MM.1S (cell line): ENCODE measurements at regions not wholly inside any gene's neighbourhood (a gene's known extent, or its start where the extent isn't known, plus 50 kb on each side); places are given as distances from the start of the nearest gene placed in this dataset.

Experiments
- DNase-seq: peaks from one replicate; pipeline ENCODE4 v3.0.0-alpha.2; 2015
- H2AFZ ChIP-seq: fragments of 300-600 bp; sonication (generic); 2 replicates; pipeline ENCODE4 v1.6.0; 2016; ENCODE audit warnings: antibody characterized with exemption, low read length
- H3F3A ChIP-seq: fragments of 300-600 bp; sonication (generic); 2 replicates; pipeline ENCODE4 v1.6.1; 2016; ENCODE audit warnings: mild to moderate bottlenecking, antibody characterized with exemption, low read length, moderate library complexity, mixed read lengths; ENCODE audit not compliant: insufficient read depth
- H3K27ac ChIP-seq: fragments of 300-600 bp; sonication (generic); 2 replicates; pipeline ENCODE4 v1.5.1; 2016; ENCODE audit warnings: mild to moderate bottlenecking, low read length
- H3K27me3 ChIP-seq: fragments of 300-600 bp; sonication (generic); replicated peaks from 2 replicates; pipeline ENCODE4 v1.6.0; 2016; ENCODE audit warnings: low read length; ENCODE audit not compliant: insufficient read depth
- H3K36me3 ChIP-seq: fragments of 300-600 bp; sonication (generic); replicated peaks from 2 replicates; pipeline ENCODE4 v1.6.1; 2016; ENCODE audit warnings: mild to moderate bottlenecking, low read length, mixed read lengths; ENCODE audit not compliant: insufficient read depth
- H3K4me1 ChIP-seq: fragments of 300-600 bp; sonication (generic); 2 replicates; pipeline ENCODE4 v1.6.1; 2016; ENCODE audit warnings: low read length, mixed read lengths
- H3K4me2 ChIP-seq: fragments of 300-600 bp; sonication (generic); 2 replicates; pipeline ENCODE4 v1.6.0; 2016; ENCODE audit warnings: low read depth, low read length
- H3K4me3 ChIP-seq: fragments of 300-600 bp; sonication (generic); 2 replicates; pipeline ENCODE4 v1.5.1; 2016; ENCODE audit warnings: low read length, mixed read lengths
- H3K79me2 ChIP-seq: fragments of 300-600 bp; sonication (generic); 2 replicates; pipeline ENCODE4 v1.6.1; 2016; ENCODE audit warnings: mixed run types, low read length, mixed read lengths
- H3K9ac ChIP-seq: fragments of 300-600 bp; sonication (generic); 2 replicates; pipeline ENCODE4 v1.6.1; 2016; ENCODE audit warnings: low read length, mixed read lengths
- H3K9me2 ChIP-seq: fragments of 300-600 bp; sonication (generic); replicated peaks from 2 replicates; pipeline ENCODE4 v1.6.1; 2016; ENCODE audit warnings: mild to moderate bottlenecking, low read length, mixed read lengths; ENCODE audit not compliant: insufficient read depth
- H3K9me3 ChIP-seq: fragments of 300-600 bp; sonication (generic); replicated peaks from 2 replicates; pipeline ENCODE4 v1.6.1; 2016; ENCODE audit warnings: mild to moderate bottlenecking, low read length, mixed read lengths; ENCODE audit not compliant: insufficient read depth
- H4K20me1 ChIP-seq: fragments of 300-600 bp; sonication (generic); 2 replicates; pipeline ENCODE4 v1.6.1; 2016; ENCODE audit warnings: mild to moderate bottlenecking, low read length, moderate library complexity, mixed read lengths; ENCODE audit not compliant: insufficient read depth
- CTCF ChIP-seq: fragments of 300-600 bp; sonication (generic); IDR thresholded peaks from 2 replicates; pipeline ENCODE4 v1.5.1; 2016; ENCODE audit warnings: antibody characterized with exemption, low read length, mixed read lengths
- EZH2 ChIP-seq: fragments of 300-600 bp; sonication (generic); optimal IDR thresholded peaks from 2 replicates; pipeline ENCODE3; 2017; ENCODE audit warnings: low read depth, mild to moderate bottlenecking, antibody characterized with exemption, low read length, mixed read lengths
- EZH2phosphoT487 ChIP-seq: fragments of 300-600 bp; sonication (generic); IDR thresholded peaks from 2 replicates; pipeline ENCODE4 v1.6.1; 2018; ENCODE audit warnings: antibody characterized with exemption, low read length

GRCh38 chr6:168385037-168385759 lies 55.8 kb upstream of the SMOC2 start:
- Histone ChIP-seq H3K4me1 (no peaks in the 10 kb centered on the region), H4K20me1 (no peaks in the 10 kb centered on the region), H3K4me2 (no peak overlapping the region), H2AFZ (no peak overlapping the region), H3K9me3 (no peaks in the 10 kb centered on the region), H3F3A (no peaks in the 10 kb centered on the region), H3K36me3 (no peaks in the 10 kb centered on the region), H3K9me2 (no peaks in the 10 kb centered on the region), H3K27me3 (no peaks in the 10 kb centered on the region), H3K27ac (no peak overlapping the region), H3K79me2 (no peaks in the 10 kb centered on the region), H3K9ac (no peak overlapping the region), H3K4me3 (no peak overlapping the region)
- TF ChIP-seq EZH2phosphoT487 (no peak), EZH2 (no peak)
- no peak for DNase-seq

DNA sequence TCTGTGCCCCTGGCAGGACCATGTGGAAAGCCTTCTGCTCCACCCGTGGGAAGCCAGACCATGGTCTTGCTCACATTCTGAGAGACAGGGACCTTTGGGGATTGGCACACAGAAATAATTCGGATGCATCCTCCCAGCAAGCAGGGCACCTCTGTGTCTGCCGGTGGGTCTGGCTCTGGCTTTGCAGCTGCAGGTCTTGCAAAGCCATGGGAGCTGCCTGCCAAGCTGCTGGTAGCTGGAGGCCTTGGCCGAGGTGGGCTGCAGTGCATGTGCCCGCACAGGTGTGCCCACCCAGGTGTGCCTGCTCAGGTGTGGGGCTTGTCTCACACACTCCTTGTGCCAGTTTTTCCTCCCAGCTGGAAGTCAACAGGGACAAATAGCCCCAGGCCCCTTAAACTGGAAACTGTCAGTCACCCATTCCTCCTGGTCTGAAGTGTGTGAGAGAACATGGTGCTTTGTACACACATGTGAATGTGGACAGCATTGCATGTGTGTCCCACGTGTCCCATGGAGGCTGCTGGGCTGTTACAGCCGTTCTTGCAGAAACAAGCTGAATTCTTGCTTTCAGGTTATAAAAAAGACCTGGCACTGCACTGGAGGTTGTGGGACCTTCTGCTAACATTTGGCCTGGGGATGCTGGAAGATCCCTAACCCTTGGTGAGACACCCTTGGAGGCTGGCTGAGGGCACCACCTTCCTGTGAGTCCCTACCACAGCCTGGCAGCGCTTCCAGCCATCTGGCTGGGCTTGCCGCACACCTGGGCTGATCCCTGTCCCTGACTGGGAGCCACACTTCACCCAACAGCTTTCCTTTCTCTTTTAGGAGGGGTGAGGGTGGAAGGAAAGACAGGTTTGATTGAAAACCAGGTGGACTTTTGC lies 54.9 kb upstream of the SMOC2 start:
- H3F3A ChIP-seq = no peaks in the 10 kb centered on the region
- H3K9ac ChIP-seq = no peak overlapping the region
- H2AFZ ChIP-seq = no peak overlapping the region
- no peaks in the 10 kb centered on the region for H3K27me3 ChIP-seq
- no peak overlapping the region for H3K4me3 ChIP-seq
- no peaks in the 10 kb centered on the region for H3K79me2 ChIP-seq
- H3K9me2 ChIP-seq = no peaks in the 10 kb centered on the region
- H3K4me1 ChIP-seq = no peaks in the 10 kb centered on the region
- no peaks in the 10 kb centered on the region for H3K9me3 ChIP-seq
- DNase-seq = no peak
- no peaks in the 10 kb centered on the region for H4K20me1 ChIP-seq
- no peak overlapping the region for H3K27ac ChIP-seq
- TF ChIP-seq CTCF (no peak), EZH2 (no peak), EZH2phosphoT487 (no peak)
- no peak overlapping the region for H3K4me2 ChIP-seq
- H3K36me3 ChIP-seq = no peaks in the 10 kb centered on the region

DNA sequence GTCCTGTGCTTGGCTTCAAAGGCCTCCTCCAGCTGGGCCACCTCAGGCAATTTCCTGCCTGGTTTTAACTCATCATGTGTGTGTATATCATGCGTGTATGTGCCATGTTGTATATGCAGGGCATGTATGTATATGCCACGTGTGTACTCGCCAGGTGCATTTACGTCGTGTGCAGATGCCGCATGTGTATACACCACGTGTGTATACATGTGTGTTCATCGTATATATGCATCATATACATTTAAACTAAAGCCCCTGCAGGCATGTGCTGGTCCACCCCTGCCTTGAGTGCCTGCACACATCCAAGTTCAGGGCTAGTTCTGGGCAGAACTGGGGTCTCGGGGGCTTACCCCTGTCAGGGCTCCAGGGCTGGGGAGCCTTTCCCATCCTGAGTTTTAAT lies 54.0 kb upstream of the SMOC2 start:
- H3F3A ChIP-seq = no peaks in the 10 kb centered on the region
- H3K4me3 ChIP-seq = no peak overlapping the region
- H2AFZ ChIP-seq = no peak overlapping the region
- no peaks in the 10 kb centered on the region for H3K9me2 ChIP-seq
- H3K79me2 ChIP-seq = no peaks in the 10 kb centered on the region
- TF ChIP-seq EZH2phosphoT487 (no peak), CTCF (no peak), EZH2 (no peak)
- no peak overlapping the region for H3K27ac ChIP-seq
- no peak for DNase-seq
- H3K27me3 ChIP-seq = no peaks in the 10 kb centered on the region
- no peak overlapping the region for H3K9ac ChIP-seq
- no peaks in the 10 kb centered on the region for H3K9me3 ChIP-seq
- H3K4me2 ChIP-seq = no peak overlapping the region
- H4K20me1 ChIP-seq = no peaks in the 10 kb centered on the region
- no peaks in the 10 kb centered on the region for H3K4me1 ChIP-seq
- no peaks in the 10 kb centered on the region for H3K36me3 ChIP-seq

DNA sequence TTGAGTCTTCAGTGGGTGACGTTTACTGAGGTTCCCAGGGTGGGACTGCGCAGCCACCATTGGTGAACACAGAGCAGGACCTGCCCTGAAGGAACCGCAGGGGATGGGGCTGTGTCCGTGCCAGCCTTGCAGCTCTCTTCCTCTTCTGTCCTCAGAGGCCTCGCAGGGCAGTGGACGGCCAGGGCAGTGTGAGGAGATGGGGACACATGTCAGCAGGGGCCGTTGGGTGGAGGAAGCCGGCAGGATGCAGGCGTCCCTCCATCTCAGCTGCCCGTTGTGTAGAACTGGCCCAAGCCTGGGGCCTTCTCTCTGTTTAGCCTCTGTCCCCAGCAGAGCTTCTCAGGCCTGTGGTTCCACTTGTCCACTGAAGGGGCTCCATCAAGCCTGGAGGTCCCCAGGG lies 53.6 kb upstream of the SMOC2 start:
- H3K9me2 ChIP-seq = no peaks in the 10 kb centered on the region
- no peaks in the 10 kb centered on the region for H4K20me1 ChIP-seq
- no peaks in the 10 kb centered on the region for H3K36me3 ChIP-seq
- H3F3A ChIP-seq = no peaks in the 10 kb centered on the region
- H3K27me3 ChIP-seq = no peaks in the 10 kb centered on the region
- no peak for DNase-seq
- TF ChIP-seq EZH2 (no peak), CTCF (no peak), EZH2phosphoT487 (no peak)
- no peak overlapping the region for H2AFZ ChIP-seq
- no peaks in the 10 kb centered on the region for H3K9me3 ChIP-seq
- H3K4me2 ChIP-seq = no peak overlapping the region
- H3K4me1 ChIP-seq = no peaks in the 10 kb centered on the region
- H3K9ac ChIP-seq = no peak overlapping the region
- no peaks in the 10 kb centered on the region for H3K79me2 ChIP-seq
- H3K27ac ChIP-seq = no peak overlapping the region
- H3K4me3 ChIP-seq = no peak overlapping the region
